GM13977 (cell line): ENCODE measurements at regions not wholly inside any gene's neighbourhood (a gene's known extent, or its start where the extent isn't known, plus 50 kb on each side); places are given as distances from the start of the nearest gene placed in this dataset.

Source experiments
- DNase-seq: peaks from one replicate; pipeline ENCODE4 v3.0.0; 2012; ENCODE audit warnings: low spot score
- in situ Hi-C: fragments of 300-500 bp; cut with MboI; formaldehyde crosslinking; loops from one replicate; pipeline ENCODE4 v1.12.0; 2022; ENCODE audit warnings: low sequenced_read_pairs, low pct_unique_long_range_greater_than_20kb, mixed read lengths, inconsistent platforms; ENCODE audit not compliant: unreplicated experiment
- TF ChIP-seq, protein P1 (sequence below): IDR thresholded peaks from 2 replicates; pipeline ENCODE4 v1.5.1; 2012; ENCODE audit warnings: mild to moderate bottlenecking, control low read depth; ENCODE audit not compliant: insufficient read depth; ENCODE audit errors: extremely low read depth, missing control alignments

- TF ChIP-seq, protein P1, sequence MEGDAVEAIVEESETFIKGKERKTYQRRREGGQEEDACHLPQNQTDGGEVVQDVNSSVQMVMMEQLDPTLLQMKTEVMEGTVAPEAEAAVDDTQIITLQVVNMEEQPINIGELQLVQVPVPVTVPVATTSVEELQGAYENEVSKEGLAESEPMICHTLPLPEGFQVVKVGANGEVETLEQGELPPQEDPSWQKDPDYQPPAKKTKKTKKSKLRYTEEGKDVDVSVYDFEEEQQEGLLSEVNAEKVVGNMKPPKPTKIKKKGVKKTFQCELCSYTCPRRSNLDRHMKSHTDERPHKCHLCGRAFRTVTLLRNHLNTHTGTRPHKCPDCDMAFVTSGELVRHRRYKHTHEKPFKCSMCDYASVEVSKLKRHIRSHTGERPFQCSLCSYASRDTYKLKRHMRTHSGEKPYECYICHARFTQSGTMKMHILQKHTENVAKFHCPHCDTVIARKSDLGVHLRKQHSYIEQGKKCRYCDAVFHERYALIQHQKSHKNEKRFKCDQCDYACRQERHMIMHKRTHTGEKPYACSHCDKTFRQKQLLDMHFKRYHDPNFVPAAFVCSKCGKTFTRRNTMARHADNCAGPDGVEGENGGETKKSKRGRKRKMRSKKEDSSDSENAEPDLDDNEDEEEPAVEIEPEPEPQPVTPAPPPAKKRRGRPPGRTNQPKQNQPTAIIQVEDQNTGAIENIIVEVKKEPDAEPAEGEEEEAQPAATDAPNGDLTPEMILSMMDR, result no peak
- DNase-seq, result no peak
- in situ Hi-C loops, result no loop called here
Observed at GRCh38 chr11:91129596-91129995, 906.7 kb upstream of the CHORDC1 start.

GRCh38 chr11:91124363-91124762 lies 901.5 kb upstream of the CHORDC1 start:
- TF ChIP-seq, protein P1, result no peak
- in situ Hi-C loops, result no loop called here
- DNase-seq, result no peak

DNA sequence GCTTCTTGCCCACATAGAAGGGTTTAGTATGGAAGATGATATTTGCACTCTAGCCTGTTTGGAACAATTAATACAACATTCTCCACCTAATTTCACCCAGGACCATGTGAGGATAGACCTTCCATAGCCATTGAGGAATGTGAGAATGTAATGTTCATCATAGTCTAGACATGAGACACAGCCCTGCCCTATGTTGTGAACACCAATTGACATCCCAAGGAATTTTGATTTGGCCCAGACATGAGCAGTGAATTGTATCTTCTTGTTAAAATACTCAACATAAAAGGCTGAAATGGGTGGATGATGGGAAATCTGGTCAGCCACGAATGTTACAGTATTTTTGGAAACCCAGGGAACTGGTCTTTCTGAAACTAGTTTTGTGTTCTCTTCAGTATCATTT lies 892.3 kb upstream of the CHORDC1 start:
- in situ Hi-C loops, result no loop called here

DNA sequence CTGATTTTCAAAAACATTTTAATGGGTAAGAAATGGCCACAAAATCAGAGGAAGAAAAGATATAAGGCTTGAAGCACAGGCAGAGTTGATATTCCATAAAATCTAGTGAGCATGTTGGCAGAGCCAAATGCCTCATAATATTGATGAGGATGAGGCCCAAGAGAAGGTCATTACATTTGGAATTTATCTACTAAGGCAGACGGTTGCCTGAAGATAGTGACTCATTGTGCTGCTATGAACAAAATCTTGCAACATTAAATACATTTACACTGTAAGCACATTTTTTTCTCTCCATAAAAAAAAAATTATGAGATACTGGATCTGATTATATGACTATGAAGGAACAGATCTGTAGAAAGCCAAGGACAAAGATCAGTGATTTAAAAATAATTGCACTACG lies 881.4 kb upstream of the CHORDC1 start:
- TF ChIP-seq, protein P1, result no peak
- in situ Hi-C loops, result no loop called here
- DNase-seq, result no peak

More for the DNA sequence above, 892.3 kb upstream of the CHORDC1 start:
- no peak for DNase-seq
- TF ChIP-seq, protein P1, result no peak

DNA sequence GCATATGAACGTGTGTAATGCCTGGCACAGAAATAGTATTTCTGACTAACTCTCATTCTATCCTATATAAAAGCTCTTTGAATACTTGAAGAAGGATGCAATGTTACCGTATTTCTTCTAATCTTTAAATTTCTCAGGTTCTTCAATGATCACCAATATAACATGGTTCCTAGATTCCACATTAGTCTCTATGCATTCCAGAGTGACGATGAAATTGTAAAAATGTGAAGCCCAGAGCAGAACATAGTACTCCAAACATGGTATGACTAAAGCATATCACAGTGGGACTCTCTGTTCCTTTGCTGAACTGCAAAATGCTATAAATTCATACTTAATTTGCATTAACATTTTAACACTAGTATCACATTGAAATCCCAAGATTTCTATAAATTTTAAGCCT lies 877.6 kb upstream of the CHORDC1 start:
- in situ Hi-C loops, result no loop called here
- TF ChIP-seq, protein P1, result no peak
- DNase-seq, result no peak

- no peak for DNase-seq
- in situ Hi-C loops, result no loop called here
- TF ChIP-seq, protein P1, result no peak
Observed at GRCh38 chr11:91097083-91097482, 874.2 kb upstream of the CHORDC1 start.

DNA sequence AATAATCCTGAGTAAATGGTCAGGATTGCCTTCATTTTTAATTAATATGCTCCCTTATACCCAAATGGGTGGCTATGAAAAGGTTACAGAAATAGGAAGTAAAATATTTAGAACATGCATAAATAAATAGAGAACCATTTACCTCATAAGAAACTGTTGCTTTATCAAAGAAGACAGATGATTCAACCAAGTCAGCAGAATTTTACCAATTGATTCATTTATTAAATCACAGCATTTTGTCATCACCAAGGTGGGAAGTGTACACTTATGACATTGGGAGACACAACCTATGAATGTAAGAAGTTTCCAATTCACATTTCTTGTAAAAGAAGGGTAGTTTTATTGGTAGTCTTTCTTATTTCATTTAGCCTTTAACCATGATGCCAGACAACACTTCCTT lies 870.3 kb upstream of the CHORDC1 start:
- DNase-seq, result no peak
- in situ Hi-C loops, result no loop called here
- TF ChIP-seq, protein P1, result no peak
